ENCODE measurements at regions not wholly inside any gene's neighbourhood (a gene's known extent, or its start where the extent isn't known, plus 50 kb on each side); places are given as distances from the start of the nearest gene placed in this dataset.

DNA sequence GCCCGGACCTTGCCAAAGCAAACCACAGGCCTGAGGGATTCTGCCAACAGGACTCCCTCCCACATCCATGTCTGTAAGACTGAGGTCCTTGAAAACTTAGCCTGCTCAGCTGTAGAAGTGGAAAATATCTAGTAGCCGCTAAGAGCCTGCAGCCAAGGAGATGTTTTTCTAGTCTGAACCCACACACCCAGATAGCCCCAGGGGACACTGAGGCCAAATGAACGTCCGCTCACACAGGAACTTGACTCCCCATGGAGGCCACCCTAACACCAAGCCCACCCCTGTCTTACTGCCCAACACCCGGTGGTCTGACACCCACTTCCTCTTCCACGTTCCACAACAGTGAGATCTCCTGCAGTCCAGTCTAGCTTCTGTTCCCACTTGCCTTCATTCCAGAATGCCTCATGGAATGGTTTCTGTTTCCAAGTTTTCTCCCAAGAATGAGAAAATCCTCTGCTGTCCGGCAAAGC, 174.8 kb downstream of the PLPP3 start:
- POLR2A ChIA-PET (ENCODE audit: low non-redundant PET) = no interaction called here
- TF ChIP-seq, protein P1, sequence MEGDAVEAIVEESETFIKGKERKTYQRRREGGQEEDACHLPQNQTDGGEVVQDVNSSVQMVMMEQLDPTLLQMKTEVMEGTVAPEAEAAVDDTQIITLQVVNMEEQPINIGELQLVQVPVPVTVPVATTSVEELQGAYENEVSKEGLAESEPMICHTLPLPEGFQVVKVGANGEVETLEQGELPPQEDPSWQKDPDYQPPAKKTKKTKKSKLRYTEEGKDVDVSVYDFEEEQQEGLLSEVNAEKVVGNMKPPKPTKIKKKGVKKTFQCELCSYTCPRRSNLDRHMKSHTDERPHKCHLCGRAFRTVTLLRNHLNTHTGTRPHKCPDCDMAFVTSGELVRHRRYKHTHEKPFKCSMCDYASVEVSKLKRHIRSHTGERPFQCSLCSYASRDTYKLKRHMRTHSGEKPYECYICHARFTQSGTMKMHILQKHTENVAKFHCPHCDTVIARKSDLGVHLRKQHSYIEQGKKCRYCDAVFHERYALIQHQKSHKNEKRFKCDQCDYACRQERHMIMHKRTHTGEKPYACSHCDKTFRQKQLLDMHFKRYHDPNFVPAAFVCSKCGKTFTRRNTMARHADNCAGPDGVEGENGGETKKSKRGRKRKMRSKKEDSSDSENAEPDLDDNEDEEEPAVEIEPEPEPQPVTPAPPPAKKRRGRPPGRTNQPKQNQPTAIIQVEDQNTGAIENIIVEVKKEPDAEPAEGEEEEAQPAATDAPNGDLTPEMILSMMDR (conservative IDR thresholded peaks at IDR 0.05; ENCODE audit: low read depth) = no peak
- no peak for DNase-seq (ENCODE audit: low spot score)
- no peak overlapping the region for H3K27ac ChIP-seq
- CTCF ChIA-PET = no interaction called here

GRCh38 chr1:56404066-56404465, 175.3 kb downstream of the PLPP3 start:
- POLR2A ChIA-PET (ENCODE audit: low non-redundant PET) = interaction anchor here (0.6 kb wide), 1 partner anchor 117 kb away, joined by 4 read pairs; no protein-coding TSS in a partner anchor
- DNase-seq (ENCODE audit: low spot score) = no peak
- TF ChIP-seq, protein P1 (conservative IDR thresholded peaks at IDR 0.05; ENCODE audit: low read depth) = no peak
- CTCF ChIA-PET = interaction anchor here (0.6 kb wide), 1 partner anchor 13 kb away, joined by 4 read pairs; no protein-coding TSS in a partner anchor
- no peak overlapping the region for H3K27ac ChIP-seq

- no peak for DNase-seq (ENCODE audit: low spot score)
- H3K27ac ChIP-seq = no peak overlapping the region
- TF ChIP-seq, protein P1 (conservative IDR thresholded peaks at IDR 0.05; ENCODE audit: low read depth) = no peak
- ChIA-PET POLR2A (ENCODE audit: low non-redundant PET) (no interaction called here), CTCF (interaction anchor here (0.6 kb wide), 1 partner anchor 14 kb away, joined by 4 read pairs; no protein-coding TSS in a partner anchor)
Measured at GRCh38 chr1:56403321-56403720, 176.0 kb downstream of the PLPP3 start.

GRCh38 chr1:56401191-56401590, 178.2 kb downstream of the PLPP3 start:
- no peak overlapping the region for H3K27ac ChIP-seq
- no peak for DNase-seq (ENCODE audit: low spot score)
- TF ChIP-seq, protein P1 (conservative IDR thresholded peaks at IDR 0.05; ENCODE audit: low read depth) = no peak
- CTCF ChIA-PET = no interaction called here
- POLR2A ChIA-PET (ENCODE audit: low non-redundant PET) = no interaction called here

GRCh38 chr1:56400526-56400925, 178.8 kb downstream of the PLPP3 start:
- DNase-seq (ENCODE audit: low spot score) = no peak
- TF ChIP-seq, protein P1 (conservative IDR thresholded peaks at IDR 0.05; ENCODE audit: low read depth) = no peak
- CTCF ChIA-PET = no interaction called here
- no peak overlapping the region for H3K27ac ChIP-seq
- POLR2A ChIA-PET (ENCODE audit: low non-redundant PET) = no interaction called here

GRCh38 chr1:56399795-56400194, 179.6 kb downstream of the PLPP3 start:
- ChIA-PET CTCF (no interaction called here), POLR2A (ENCODE audit: low non-redundant PET) (no interaction called here)
- no peak for DNase-seq (ENCODE audit: low spot score)
- H3K27ac ChIP-seq = no peak overlapping the region
- TF ChIP-seq, protein P1 (conservative IDR thresholded peaks at IDR 0.05; ENCODE audit: low read depth) = no peak

- no peak overlapping the region for H3K27ac ChIP-seq
- DNase-seq (ENCODE audit: low spot score) = no peak
- TF ChIP-seq, protein P1 (conservative IDR thresholded peaks at IDR 0.05; ENCODE audit: low read depth) = no peak
- CTCF ChIA-PET = no interaction called here
- POLR2A ChIA-PET (ENCODE audit: low non-redundant PET) = no interaction called here
Measured at GRCh38 chr1:56399326-56399725, 180.0 kb downstream of the PLPP3 start.

All from RWPE1 (cell line).